GM23338 (cell line): ENCODE measurements at regions not wholly inside any gene's neighbourhood (a gene's known extent, or its start where the extent isn't known, plus 50 kb on each side); places are given as distances from the start of the nearest gene placed in this dataset.

Experiments used
- ATAC-seq: fragments of 200-7000 bp; cut with Tn5 transposase; 3 replicates; pipeline ENCODE4 v1.9.1; 2020
- DNase-seq: peaks from one replicate; pipeline ENCODE4 v3.0.0-alpha.2; 2015; ENCODE audit warnings: low spot score
- H2AFZ ChIP-seq: fragments of 200-600 bp; sonication (generic); 2 replicates; pipeline ENCODE4 v1.8.0; 2016; ENCODE audit warnings: antibody characterized with exemption, mild to moderate bottlenecking, moderate library complexity
- H3F3A ChIP-seq: fragments of 200-600 bp; sonication (generic); replicated peaks from 2 replicates; pipeline ENCODE4 v1.8.0; 2017; ENCODE audit warnings: antibody characterized with exemption, mixed run types, low read depth
- H3K27ac ChIP-seq: fragments of 200-600 bp; sonication (generic); 2 replicates; pipeline ENCODE4 v1.6.1; 2016; ENCODE audit warnings: low read depth
- H3K27me3 ChIP-seq: fragments of 200-600 bp; sonication (generic); 2 replicates; pipeline ENCODE4 v1.8.0; 2016; ENCODE audit warnings: mild to moderate bottlenecking, mixed run types, moderate library complexity; ENCODE audit not compliant: insufficient read depth
- H3K36me3 ChIP-seq: fragments of 200-600 bp; sonication (generic); 2 replicates; pipeline ENCODE4 v1.8.0; 2016; ENCODE audit warnings: mild to moderate bottlenecking; ENCODE audit not compliant: insufficient read depth
- H3K4me1 ChIP-seq: fragments of 200-600 bp; sonication (generic); 2 replicates; pipeline ENCODE4 v1.8.0; 2016; ENCODE audit warnings: mild to moderate bottlenecking, moderate library complexity; ENCODE audit not compliant: insufficient read depth
- H3K4me2 ChIP-seq: fragments of 200-600 bp; sonication (generic); 2 replicates; pipeline ENCODE4 v1.7.1; 2017; ENCODE audit warnings: mixed run types
- H3K4me3 ChIP-seq: fragments of 200-600 bp; sonication (generic); 2 replicates; pipeline ENCODE4 v1.6.1; 2016; ENCODE audit warnings: mixed run types
- H3K79me2 ChIP-seq: fragments of 200-600 bp; sonication (generic); replicated peaks from 2 replicates; pipeline ENCODE4 v1.8.0; 2017; ENCODE audit warnings: mild to moderate bottlenecking; ENCODE audit not compliant: insufficient read depth
- H3K9me2 ChIP-seq: fragments of 200-600 bp; sonication (generic); 2 replicates; pipeline ENCODE4 v1.8.0; 2017; ENCODE audit not compliant: insufficient read depth
- H4K20me1 ChIP-seq: fragments of 200-600 bp; sonication (generic); replicated peaks from 2 replicates; pipeline ENCODE4 v1.8.0; 2017; ENCODE audit warnings: mild to moderate bottlenecking; ENCODE audit not compliant: insufficient read depth
- H3K27ac Mint-ChIP-seq: 2 replicates; pipeline ENCODE4 v1.8.0; 2020; ENCODE audit warnings: inconsistent platforms, mild to moderate bottlenecking, moderate library complexity, mixed read lengths
- H3K27me3 Mint-ChIP-seq: 3 replicates; pipeline ENCODE4 v1.8.0; 2022; ENCODE audit warnings: low read depth, mild to moderate bottlenecking, moderate library complexity, mixed read lengths, inconsistent platforms; ENCODE audit not compliant: insufficient read depth, poor library complexity
- H3K36me3 Mint-ChIP-seq: 3 replicates; pipeline ENCODE4 v1.8.0; 2021; ENCODE audit warnings: low read depth, mild to moderate bottlenecking, inconsistent platforms, moderate library complexity, mixed read lengths
- H3K4me1 Mint-ChIP-seq: 3 replicates; pipeline ENCODE4 v1.8.0; 2020; ENCODE audit warnings: mild to moderate bottlenecking, inconsistent platforms, mixed read lengths
- H3K4me3 Mint-ChIP-seq: 3 replicates; pipeline ENCODE4 v1.8.0; 2021; ENCODE audit warnings: moderate library complexity, mild to moderate bottlenecking, inconsistent platforms, mixed read lengths
- H3K9me3 Mint-ChIP-seq: 3 replicates; pipeline ENCODE4 v1.8.0; 2020; ENCODE audit warnings: moderate library complexity, mild to moderate bottlenecking, inconsistent platforms, mixed read lengths
- CREB1 ChIP-seq: fragments of 250-450 bp; sonication (Bioruptor Pico); IDR thresholded peaks from 2 replicates; pipeline ENCODE4 v1.5.0; 2020; ENCODE audit warnings: low read depth, mild to moderate bottlenecking, moderate library complexity
- CTCF ChIP-seq, 2 experiments: fragments of 200-600 bp in 1 of 2; sonication (generic) in 1 of 2; conservative IDR thresholded peaks; 2 replicates each; pipeline versions ENCODE4 v1.5.1 to v1.6.1; 2016 to 2017; ENCODE audit warnings: antibody characterized with exemption in 2 of 2, low read depth in 2 of 2, mild to moderate bottlenecking in 2 of 2, moderate library complexity in 1 of 2
- ETS1 ChIP-seq: IDR thresholded peaks from 2 replicates; pipeline ENCODE4 v1.6.1; 2016; ENCODE audit warnings: antibody characterized with exemption
- EZH2phosphoT487 ChIP-seq: fragments of 200-600 bp; sonication (generic); IDR thresholded peaks from one replicate; pipeline ENCODE4 v1.8.1; 2018; ENCODE audit warnings: antibody characterized with exemption; ENCODE audit not compliant: unreplicated experiment
- JUNB ChIP-seq: IDR thresholded peaks from one replicate; pipeline ENCODE4 v1.6.1; 2016; ENCODE audit warnings: antibody characterized with exemption; ENCODE audit not compliant: unreplicated experiment
- NANOG ChIP-seq: IDR thresholded peaks from 2 replicates; pipeline ENCODE4 v1.6.1; 2016; ENCODE audit warnings: antibody characterized with exemption, borderline replicate concordance
- POLR2AphosphoS5 ChIP-seq: IDR thresholded peaks from 2 replicates; pipeline ENCODE4 v1.6.1; 2016; ENCODE audit warnings: antibody characterized with exemption, low read depth
- STAT1 ChIP-seq: IDR thresholded peaks from one replicate; pipeline ENCODE4 v1.6.1; 2016; ENCODE audit warnings: antibody characterized with exemption; ENCODE audit not compliant: unreplicated experiment
- ZNF114 ChIP-seq: fragments of 250-450 bp; sonication (Bioruptor Pico); IDR thresholded peaks from 2 replicates; pipeline ENCODE4 v1.5.0; 2020; ENCODE audit warnings: mild to moderate bottlenecking, moderate library complexity
- ZNF331 ChIP-seq: fragments of 250-450 bp; sonication (Bioruptor Pico); IDR thresholded peaks from 2 replicates; pipeline ENCODE4 v1.5.0; 2020; ENCODE audit warnings: low read depth, mild to moderate bottlenecking, moderate library complexity
- TF ChIP-seq, protein P1 (sequence below): fragments of 250-450 bp; sonication (Bioruptor Pico); IDR thresholded peaks from 2 replicates; pipeline ENCODE4 v1.5.0; 2020; ENCODE audit warnings: mild to moderate bottlenecking, moderate library complexity
- TF ChIP-seq, protein P2 (sequence below): IDR thresholded peaks from one replicate; pipeline ENCODE4 v1.6.1; 2018; ENCODE audit warnings: antibody characterized with exemption; ENCODE audit not compliant: unreplicated experiment

DNA sequence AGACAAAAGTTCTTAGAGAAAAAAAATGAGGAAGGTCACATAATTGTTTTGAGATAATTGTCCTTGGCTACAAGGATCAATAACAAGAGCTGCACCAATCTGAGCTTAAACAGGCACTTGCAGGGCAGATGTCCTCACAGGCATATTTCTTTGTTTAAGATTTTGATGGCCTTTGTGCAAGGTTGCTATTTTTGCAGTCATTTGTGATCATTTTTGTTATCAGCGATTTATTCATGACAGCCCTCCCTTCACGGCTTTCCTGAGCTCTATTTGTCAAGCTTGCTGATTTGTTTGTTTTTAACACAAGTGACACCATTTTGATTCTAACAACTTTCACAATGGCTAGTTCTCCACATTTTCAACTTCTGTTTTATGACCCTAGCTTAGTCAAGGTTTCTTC is 418.6 kb upstream of the REG3G start (continued):
- TF ChIP-seq, protein P1, sequence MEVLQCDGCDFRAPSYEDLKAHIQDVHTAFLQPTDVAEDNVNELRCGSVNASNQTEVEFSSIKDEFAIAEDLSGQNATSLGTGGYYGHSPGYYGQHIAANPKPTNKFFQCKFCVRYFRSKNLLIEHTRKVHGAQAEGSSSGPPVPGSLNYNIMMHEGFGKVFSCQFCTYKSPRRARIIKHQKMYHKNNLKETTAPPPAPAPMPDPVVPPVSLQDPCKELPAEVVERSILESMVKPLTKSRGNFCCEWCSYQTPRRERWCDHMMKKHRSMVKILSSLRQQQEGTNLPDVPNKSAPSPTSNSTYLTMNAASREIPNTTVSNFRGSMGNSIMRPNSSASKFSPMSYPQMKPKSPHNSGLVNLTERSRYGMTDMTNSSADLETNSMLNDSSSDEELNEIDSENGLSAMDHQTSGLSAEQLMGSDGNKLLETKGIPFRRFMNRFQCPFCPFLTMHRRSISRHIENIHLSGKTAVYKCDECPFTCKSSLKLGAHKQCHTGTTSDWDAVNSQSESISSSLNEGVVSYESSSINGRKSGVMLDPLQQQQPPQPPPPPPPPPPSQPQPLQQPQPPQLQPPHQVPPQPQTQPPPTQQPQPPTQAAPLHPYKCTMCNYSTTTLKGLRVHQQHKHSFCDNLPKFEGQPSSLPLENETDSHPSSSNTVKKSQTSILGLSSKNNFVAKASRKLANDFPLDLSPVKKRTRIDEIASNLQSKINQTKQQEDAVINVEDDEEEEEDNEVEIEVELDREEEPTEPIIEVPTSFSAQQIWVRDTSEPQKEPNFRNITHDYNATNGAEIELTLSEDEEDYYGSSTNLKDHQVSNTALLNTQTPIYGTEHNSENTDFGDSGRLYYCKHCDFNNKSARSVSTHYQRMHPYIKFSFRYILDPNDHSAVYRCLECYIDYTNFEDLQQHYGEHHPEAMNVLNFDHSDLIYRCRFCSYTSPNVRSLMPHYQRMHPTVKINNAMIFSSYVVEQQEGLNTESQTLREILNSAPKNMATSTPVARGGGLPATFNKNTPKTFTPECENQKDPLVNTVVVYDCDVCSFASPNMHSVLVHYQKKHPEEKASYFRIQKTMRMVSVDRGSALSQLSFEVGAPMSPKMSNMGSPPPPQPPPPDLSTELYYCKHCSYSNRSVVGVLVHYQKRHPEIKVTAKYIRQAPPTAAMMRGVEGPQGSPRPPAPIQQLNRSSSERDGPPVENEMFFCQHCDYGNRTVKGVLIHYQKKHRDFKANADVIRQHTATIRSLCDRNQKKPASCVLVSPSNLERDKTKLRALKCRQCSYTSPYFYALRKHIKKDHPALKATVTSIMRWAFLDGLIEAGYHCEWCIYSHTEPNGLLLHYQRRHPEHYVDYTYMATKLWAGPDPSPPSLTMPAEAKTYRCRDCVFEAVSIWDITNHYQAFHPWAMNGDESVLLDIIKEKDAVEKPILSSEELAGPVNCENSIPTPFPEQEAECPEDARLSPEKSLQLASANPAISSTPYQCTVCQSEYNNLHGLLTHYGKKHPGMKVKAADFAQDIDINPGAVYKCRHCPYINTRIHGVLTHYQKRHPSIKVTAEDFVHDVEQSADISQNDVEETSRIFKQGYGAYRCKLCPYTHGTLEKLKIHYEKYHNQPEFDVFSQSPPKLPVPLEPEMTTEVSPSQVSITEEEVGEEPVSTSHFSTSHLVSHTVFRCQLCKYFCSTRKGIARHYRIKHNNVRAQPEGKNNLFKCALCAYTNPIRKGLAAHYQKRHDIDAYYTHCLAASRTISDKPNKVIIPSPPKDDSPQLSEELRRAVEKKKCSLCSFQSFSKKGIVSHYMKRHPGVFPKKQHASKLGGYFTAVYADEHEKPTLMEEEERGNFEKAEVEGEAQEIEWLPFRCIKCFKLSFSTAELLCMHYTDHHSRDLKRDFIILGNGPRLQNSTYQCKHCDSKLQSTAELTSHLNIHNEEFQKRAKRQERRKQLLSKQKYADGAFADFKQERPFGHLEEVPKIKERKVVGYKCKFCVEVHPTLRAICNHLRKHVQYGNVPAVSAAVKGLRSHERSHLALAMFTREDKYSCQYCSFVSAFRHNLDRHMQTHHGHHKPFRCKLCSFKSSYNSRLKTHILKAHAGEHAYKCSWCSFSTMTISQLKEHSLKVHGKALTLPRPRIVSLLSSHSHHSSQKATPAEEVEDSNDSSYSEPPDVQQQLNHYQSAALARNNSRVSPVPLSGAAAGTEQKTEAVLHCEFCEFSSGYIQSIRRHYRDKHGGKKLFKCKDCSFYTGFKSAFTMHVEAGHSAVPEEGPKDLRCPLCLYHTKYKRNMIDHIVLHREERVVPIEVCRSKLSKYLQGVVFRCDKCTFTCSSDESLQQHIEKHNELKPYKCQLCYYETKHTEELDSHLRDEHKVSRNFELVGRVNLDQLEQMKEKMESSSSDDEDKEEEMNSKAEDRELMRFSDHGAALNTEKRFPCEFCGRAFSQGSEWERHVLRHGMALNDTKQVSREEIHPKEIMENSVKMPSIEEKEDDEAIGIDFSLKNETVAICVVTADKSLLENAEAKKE (CRISPR knock-in tag), result no peak
- no peak for TF ChIP-seq POLR2AphosphoS5
- TF ChIP-seq JUNB, result no peak
- no peak for TF ChIP-seq NANOG
- TF ChIP-seq ZNF114 (CRISPR knock-in tag), result no peak
- TF ChIP-seq EZH2phosphoT487, result no peak
- no peak for TF ChIP-seq ETS1

DNA sequence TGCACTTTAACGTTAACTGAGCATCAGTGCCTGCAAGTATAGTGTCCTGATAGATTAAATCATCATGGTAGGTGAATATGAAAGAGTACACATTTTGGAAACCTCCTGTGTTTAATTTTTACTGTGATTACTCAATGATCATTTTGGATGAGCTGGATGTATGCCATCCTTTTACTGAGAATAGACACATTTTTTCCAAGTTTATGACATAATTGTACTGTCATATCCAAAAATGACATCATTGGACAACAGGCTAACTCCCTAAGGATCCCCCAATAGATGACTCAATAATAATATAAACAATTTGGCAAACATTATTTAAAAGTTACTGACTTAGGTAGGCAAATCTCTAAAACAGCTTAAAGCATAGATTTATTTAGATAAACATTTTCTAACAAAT is 410.8 kb upstream of the REG3G start:
- no peaks in the 10 kb centered on the region; the same call in 2 of the 3 replicates for H3K36me3 Mint-ChIP-seq
- Histone ChIP-seq H3K27ac (no peak overlapping the region), H3K27me3 (no peaks in the 10 kb centered on the region), H3K4me1 (no peaks in the 10 kb centered on the region), H3K4me3 (no peak overlapping the region), H3K79me2 (no peaks in the 10 kb centered on the region), H3K36me3 (no peaks in the 10 kb centered on the region), H4K20me1 (no peaks in the 10 kb centered on the region), H2AFZ (no peak overlapping the region), H3K4me2 (no peak overlapping the region), H3K9me2 (no peaks in the 10 kb centered on the region), H3F3A (no peaks in the 10 kb centered on the region)
- ATAC-seq, result no peak
- no peaks in the 10 kb centered on the region for H3K27me3 Mint-ChIP-seq
- no peaks in the 10 kb centered on the region for H3K9me3 Mint-ChIP-seq
- no peaks in the 10 kb centered on the region for H3K4me1 Mint-ChIP-seq
- no peak overlapping the region for H3K4me3 Mint-ChIP-seq
- H3K27ac Mint-ChIP-seq, result no peak overlapping the region
- DNase-seq, result no peak
- no peak for TF ChIP-seq STAT1
- TF ChIP-seq ETS1, result no peak
- no peak for TF ChIP-seq ZNF114 (CRISPR knock-in tag)
- no peak for TF ChIP-seq CTCF (conservative IDR thresholded peaks at IDR 0.05; ENCODE audit: low read depth in 2 of 2)
- no peak for TF ChIP-seq CREB1 (CRISPR knock-in tag)
- no peak for TF ChIP-seq JUNB
- no peak for TF ChIP-seq ZNF331 (CRISPR knock-in tag)
- no peak for TF ChIP-seq NANOG
- TF ChIP-seq, protein P2, sequence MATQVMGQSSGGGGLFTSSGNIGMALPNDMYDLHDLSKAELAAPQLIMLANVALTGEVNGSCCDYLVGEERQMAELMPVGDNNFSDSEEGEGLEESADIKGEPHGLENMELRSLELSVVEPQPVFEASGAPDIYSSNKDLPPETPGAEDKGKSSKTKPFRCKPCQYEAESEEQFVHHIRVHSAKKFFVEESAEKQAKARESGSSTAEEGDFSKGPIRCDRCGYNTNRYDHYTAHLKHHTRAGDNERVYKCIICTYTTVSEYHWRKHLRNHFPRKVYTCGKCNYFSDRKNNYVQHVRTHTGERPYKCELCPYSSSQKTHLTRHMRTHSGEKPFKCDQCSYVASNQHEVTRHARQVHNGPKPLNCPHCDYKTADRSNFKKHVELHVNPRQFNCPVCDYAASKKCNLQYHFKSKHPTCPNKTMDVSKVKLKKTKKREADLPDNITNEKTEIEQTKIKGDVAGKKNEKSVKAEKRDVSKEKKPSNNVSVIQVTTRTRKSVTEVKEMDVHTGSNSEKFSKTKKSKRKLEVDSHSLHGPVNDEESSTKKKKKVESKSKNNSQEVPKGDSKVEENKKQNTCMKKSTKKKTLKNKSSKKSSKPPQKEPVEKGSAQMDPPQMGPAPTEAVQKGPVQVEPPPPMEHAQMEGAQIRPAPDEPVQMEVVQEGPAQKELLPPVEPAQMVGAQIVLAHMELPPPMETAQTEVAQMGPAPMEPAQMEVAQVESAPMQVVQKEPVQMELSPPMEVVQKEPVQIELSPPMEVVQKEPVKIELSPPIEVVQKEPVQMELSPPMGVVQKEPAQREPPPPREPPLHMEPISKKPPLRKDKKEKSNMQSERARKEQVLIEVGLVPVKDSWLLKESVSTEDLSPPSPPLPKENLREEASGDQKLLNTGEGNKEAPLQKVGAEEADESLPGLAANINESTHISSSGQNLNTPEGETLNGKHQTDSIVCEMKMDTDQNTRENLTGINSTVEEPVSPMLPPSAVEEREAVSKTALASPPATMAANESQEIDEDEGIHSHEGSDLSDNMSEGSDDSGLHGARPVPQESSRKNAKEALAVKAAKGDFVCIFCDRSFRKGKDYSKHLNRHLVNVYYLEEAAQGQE, result no peak
- TF ChIP-seq POLR2AphosphoS5, result no peak
